Epithelial cell of prostate (primary cell): ENCODE measurements at regions not wholly inside any gene's neighbourhood (a gene's known extent, or its start where the extent isn't known, plus 50 kb on each side); places are given as distances from the start of the nearest gene placed in this dataset.

Experiments used
- DNase-seq: peaks from one replicate; pipeline ENCODE4 v3.0.0-alpha.2; 2011; ENCODE audit warnings: low read depth, low spot score
- H3K27ac ChIP-seq: fragments of 450-650 bp; 2 replicates; pipeline ENCODE4 v1.5.1; 2017; ENCODE audit warnings: mild to moderate bottlenecking

DNA sequence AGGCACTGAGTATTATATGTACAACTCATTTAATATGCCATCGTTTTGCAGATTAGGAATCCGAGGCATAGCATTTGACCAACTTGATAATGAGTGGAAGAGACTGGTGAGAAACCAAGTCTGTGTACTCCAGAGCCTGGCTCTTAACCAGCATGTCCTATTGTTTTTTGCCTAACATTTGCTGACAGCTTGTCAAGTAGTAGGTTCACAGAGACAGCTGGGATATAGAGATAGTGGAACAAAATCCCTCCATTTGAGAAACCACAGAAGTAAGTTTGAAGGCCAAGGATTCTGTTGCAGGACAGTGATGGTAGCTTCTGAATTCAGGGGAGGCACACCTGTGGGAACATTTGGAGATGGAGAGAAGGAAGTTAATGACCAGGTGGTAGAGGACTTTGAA lies 206.9 kb upstream of the PRPS1L1 start:
- DNase-seq, result no peak
- no peak overlapping the region for H3K27ac ChIP-seq

DNA sequence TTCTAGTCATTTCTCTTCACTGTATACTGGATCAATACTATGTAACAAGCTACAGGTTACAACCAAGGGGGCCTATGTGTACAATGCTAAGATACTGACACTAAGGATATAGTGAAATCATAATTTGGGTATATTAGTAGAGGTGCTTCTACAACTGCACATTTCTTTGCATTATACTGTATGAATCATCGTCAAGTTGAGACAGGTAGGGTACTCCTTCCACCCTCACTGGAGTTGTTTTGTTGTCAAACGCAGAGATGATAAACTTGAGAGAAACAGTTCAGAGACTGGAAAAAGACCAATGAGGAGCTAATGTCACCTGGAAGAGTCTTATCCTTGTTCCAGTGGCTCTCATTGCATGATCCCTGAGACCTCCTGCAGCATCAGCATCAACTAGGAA lies 208.2 kb upstream of the PRPS1L1 start:
- H3K27ac ChIP-seq, result no peak overlapping the region
- DNase-seq, result no peak

DNA sequence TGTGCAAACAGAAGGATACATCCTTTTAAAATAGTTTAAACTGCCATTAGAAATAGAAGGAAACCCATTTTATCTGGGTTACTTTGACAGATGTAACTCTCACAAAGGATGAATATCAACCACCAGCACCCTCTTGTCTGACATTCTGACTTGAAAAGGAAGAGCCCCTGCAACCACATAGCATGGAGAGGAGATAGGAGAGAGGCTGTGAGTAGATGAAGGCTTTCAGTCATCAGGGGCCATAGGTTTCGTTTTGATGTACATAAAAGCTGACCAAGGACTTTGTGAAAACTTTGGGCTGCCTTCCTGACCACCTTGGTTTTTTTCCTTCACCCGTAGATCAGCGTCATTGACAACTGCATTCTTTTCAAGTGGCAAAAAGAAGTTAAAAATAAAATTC lies 211.6 kb upstream of the PRPS1L1 start:
- no peak for DNase-seq
- H3K27ac ChIP-seq, result no peak overlapping the region

DNA sequence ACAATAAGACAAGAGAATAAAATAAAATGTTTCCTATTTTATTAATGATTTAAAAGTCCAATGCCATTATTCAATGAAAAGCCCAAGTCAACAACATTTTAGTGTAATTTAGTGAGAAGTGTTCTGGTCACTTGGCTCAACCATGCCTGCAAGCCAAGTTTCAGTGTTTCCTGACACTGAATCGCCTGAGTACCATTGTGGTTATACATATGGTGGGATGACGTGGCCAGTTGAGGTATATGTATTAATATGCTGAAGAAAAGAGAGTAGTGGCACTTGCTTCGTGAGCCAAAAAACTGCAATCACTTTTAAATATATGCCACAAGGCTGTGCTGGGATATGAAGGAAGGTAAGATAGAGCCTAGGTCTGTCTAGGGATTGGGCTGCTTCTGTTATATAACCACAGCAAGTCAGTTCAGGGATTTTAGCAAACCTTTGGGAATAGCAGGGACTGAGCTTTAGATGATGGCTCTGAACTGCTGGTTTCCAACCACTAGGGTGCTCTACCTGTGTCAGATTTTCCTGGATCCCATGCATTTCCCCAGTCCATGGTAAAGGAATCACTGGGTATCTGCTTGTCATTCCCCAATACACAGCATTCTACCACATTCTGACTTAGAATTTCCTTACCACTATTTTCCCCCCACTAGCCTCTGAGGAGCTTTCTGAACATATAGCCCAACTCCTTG lies 214.0 kb upstream of the PRPS1L1 start:
- no peak for DNase-seq

DNA sequence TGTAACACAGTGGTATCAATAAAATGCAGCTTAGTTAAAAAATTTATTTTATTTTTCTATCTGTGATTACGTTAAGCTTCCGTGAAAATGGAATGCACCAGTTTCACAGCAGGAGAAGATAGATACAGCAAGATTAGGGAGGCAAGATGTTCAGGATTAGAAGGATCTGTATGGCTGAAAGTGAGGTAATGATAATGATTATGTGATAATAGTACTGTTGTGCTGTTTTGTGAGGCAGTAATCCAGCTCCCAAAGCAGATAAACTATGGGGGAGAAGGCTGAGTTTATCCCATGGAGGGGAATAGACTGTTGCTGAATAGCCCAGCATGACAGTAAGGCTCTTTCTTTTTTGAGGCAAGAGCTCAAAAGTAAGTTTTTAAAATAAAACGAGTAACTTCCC lies 216.1 kb upstream of the PRPS1L1 start:
- H3K27ac ChIP-seq, result no peak overlapping the region
- no peak for DNase-seq

More for the DNA sequence above, 214.0 kb upstream of the PRPS1L1 start:
- no peak overlapping the region for H3K27ac ChIP-seq

DNA sequence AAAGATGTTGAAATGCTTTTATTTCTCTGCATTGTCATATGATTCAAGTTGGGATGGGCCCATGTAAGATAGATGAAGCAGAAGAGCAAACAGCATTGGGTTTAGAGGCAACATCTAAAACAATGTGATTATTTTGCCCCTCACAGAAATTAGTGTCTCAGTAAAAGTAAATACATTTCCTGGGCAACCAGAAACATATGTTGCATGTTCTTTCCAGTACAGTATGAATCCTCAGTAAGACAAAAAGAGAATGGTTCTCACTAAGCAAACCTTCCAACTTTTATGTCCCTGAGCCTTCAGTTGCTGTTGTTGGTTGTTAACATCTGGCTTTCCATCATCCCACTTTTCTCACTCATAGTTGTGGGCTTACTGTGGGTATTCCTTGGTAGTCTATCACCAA lies 222.5 kb upstream of the PRPS1L1 start:
- H3K27ac ChIP-seq, result no peak overlapping the region
- DNase-seq, result no peak

DNA sequence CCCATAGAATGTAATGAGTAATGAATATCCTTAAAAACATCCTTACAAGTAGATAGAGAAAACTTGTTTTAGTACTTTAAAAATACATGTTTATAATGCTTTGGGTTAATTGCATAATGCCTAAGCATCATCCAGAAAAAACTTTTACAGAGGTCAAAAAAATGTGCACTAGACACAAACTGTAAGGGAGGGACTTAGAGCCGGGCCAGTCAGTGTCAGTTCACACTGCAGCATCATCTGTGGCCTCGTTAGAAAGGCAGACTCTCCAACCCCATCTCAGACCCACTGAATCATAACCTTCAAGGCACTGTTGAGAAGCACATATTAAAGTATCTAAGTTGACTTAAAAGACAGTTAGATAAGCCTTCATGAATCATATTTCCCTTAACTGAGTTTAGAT lies 230.1 kb upstream of the PRPS1L1 start:
- H3K27ac ChIP-seq, result no peak overlapping the region
- no peak for DNase-seq

DNA sequence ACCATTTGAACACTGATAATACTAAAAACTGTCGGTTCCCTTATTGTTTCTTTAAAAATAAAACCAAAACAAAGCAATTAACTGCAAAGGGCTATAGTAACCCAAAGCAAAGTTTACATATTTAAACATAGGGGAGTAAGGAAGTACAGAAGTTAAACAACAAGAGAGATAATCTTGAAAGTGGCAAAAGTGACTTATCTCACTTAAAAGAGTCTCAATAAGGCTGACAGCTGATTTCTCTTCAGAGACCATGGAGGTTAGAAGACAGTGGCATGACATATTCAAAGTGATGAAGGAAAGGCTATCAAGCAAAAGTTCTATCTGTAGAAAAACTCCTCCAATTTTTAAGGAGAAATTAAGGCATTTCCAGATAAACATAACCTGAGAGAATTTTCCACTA lies 233.5 kb upstream of the HDAC9 start:
- no peak overlapping the region for H3K27ac ChIP-seq
- no peak for DNase-seq

DNA sequence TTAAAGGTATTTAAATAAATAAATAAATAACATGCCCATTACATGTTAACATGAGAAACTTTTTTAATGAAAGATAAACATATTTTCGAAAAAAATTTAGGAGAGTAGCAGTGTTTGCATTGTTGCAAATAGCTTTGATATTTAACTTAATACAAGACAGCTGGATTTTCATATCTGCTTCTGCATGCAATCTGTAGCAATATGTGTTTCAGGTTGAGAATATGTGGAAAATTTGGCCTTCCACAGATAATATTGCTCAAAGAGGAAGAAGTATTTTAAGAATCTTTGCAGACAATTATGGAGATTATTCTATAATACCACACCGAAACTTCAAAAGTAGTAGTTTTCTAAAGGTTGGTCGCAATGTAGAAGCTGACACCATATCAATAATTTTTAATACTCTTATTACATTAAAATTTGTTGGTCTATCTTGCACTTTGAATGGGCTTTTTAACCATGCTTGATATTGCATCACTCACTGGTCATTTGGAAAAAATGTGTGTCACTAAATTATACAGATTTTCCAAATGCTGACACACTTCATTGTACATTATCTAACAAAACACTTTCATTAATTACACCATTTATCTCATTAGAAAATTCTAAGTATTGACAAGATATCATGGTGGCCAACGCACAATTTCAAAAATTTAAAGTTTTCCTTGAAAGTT lies 229.8 kb upstream of the HDAC9 start:
- no peak for DNase-seq
- H3K27ac ChIP-seq, result no peak overlapping the region

DNA sequence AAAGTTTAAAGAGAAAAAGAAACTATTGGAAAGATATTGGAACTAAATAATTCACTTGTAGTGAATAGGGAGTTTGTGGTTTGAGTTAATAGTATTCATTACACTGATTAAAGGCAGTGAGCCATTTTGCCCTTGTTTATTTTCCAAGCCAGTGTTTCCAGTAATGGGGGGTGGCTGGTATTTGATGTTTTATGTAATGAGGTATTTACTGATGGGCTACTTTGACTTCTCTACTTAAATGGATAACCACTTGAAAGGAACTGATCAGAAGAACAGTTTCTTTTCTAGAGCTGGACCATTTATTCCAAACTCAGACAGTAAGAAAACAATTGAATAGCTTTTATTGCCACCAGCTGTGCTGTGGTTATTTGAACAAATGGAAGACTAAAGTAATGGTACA lies 227.0 kb upstream of the HDAC9 start:
- DNase-seq, result no peak
- H3K27ac ChIP-seq, result no peak overlapping the region

DNA sequence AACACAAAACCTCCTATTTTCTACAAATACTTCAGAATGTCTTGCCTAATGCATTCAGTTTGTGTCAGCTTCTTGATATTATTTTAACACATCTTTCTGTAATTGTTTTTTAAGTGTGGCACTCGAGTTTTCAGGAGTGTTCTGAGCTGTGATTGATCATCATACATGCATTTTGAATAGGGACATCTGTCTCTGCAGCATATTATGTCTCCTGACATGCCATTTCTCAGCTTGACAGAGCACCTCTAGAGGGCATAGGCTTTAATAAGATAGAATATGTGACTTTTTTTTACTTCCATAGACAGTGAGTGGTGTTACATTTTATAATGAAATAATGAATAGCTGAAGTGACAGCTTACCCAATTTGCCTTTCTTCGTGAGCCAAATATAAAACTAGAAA lies 219.2 kb upstream of the HDAC9 start:
- DNase-seq, result no peak
- H3K27ac ChIP-seq, result no peak overlapping the region

DNA sequence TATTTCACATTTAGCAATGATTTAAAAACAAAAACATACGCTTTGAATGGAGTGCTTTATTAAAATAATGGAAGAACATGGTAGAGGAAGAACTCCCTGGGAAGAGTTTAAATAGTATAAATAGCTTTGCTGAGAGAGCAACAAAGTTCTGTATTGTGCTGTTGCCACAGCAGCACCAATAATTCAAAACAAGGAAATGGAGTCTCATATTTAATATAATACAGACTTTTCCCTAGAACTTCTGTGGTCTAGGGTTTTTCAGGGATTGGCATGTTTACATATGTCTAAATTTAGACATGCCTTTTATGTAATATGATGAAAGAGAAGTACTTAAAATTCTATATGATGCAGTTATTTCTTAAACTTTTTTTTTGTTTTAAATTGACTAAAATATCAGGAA lies 217.2 kb upstream of the HDAC9 start:
- DNase-seq, result no peak
- no peak overlapping the region for H3K27ac ChIP-seq

DNA sequence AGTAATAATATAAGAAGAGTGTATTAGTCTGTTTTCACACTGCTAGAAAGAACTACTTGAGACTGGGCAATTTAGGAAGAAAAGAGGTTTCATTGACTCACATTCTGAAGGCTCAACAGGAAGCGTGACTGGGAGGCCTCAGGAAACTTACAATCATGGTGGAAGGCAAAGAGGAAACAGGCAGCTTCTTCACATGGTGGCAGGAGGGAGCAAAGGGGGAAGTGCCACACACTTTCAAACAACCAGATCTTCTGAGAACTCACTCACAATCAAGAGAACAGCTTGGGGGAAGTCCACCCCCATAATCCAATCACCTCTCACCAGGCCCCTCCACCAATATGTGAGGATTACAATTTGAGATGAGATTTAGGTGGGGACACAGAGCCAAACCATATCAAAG lies 212.5 kb upstream of the HDAC9 start:
- DNase-seq, result no peak
- no peak overlapping the region for H3K27ac ChIP-seq

DNA sequence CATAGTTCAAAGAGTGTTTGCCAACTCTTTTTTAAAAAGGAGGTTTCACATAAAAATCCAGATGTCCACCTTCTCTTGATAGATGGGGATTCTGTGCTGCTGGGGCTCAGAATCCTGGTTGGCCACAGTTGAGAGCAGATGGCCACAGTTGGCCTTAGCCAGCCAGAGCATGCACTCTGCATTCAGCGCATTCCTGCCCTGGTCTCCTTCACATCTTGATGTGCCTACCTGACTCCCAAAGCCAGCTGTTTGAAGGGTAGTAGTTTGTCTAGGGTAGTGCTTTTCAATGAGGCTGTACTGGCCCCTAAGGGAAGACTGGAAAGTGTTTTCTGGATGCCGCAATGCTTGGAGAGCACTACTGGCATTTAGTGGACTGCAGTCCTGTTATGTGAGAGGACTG lies 208.1 kb upstream of the HDAC9 start:
- DNase-seq, result no peak
- H3K27ac ChIP-seq, result no peak overlapping the region

DNA sequence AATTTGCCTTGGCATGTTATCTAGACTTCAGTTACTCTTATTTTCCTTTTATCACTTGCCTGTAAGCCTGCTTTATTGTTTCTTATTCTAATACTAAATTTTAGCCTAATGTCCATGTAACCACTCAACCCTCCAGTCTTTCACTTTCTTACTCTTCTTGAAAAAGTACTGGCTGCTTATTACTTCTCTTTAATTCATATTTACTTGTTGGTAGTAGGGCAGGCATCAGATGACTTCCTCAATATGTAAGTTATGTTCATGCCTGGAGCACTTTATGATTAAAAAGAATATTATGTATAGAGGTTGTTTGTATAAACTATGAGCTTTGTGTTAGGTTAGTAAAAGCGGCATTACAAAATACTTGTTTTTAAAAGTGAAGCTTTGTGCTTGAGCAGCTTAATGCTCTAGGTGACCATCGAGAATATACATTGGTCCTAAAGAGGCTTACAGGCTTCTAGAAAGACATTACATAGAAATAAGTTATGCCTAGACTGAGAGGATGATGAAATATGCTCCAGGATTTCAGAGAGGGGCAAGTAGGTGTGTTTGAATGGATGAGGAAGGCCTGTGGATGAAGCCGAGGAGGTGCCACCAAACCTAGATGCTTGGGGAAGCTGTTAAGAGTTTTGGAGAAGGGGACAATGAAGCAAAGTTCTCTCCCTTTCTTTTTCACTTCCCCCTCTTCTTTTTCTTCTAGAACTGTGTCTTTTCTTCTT lies 207.1 kb upstream of the HDAC9 start:
- no peak overlapping the region for H3K27ac ChIP-seq
- no peak for DNase-seq

DNA sequence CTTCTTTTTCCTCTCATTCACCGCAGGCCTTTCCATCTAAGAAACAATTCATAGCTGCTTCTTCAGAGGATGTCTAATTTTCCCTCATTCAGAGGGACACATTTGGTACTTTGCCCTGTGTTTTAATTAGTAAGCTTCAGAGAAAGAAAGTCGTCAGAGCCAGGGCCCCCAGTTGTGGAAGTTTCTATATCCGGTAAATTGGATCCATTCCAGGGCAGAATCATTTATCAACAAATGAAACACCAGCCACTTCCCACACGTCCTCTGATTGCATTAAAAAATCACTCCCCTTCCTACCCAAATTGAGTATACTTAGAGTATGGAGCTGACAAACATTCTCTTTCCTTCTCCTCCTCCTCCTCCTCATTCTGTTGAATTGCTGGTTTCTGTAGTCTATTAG lies 205.8 kb upstream of the HDAC9 start:
- no peak for DNase-seq
- H3K27ac ChIP-seq, result no peak overlapping the region

DNA sequence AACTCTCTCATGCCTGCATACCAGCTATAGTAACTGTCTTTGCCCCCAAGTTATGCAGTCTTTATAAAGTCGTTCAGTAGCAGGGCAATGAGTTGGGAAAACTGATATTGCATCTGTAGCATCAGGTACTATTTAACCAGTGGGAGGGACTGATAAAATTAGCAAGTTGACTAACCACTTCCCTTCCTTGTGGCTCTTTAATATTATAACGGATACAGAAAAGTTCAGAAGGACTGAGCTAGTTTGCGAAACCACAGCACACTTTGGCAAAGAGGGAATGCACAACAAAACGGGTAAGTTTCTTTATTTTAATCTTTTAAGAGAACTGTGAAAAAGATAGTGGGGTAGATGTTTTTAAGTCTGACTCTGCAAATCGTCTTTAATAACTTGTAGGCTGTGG lies 205.3 kb upstream of the HDAC9 start:
- no peak overlapping the region for H3K27ac ChIP-seq
- no peak for DNase-seq

DNA sequence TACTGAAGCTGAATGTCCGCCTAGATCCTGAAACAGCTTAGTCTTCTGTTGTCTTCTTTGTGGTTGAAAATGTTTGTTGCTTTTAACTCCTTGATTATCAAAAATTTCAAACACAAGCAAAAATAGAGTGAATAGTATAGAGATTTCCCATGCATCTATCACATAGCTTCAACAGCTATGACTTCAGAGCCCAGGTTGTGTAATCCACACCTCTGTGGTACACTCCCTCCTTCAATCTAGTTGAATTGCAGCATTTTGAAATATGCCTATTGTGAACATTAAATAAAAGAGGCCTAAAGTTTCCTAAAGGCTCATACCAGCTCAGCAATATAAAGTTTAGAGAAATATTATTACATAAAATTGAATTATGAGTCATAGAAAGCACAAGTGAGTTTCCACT lies 204.7 kb upstream of the HDAC9 start:
- no peak overlapping the region for H3K27ac ChIP-seq
- no peak for DNase-seq

DNA sequence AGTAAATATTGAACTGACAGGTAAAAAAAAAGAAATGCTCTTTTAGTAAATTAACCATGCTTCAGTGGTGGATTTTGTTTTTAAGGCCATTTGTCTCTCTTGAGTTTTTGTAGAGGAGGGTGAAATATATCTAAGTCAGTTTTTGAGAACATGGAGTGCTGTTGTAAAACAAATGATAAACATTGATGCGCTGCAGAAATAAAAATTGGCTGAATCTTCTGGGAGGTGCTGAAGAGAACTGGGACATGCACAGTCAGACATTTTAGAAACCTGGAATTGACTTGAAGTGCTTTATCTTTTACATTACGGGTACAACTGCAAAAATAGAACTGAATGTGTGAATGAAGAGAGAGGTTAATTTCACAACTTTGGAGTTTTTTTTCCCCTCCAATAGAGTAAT lies 203.0 kb upstream of the HDAC9 start:
- no peak overlapping the region for H3K27ac ChIP-seq

DNA sequence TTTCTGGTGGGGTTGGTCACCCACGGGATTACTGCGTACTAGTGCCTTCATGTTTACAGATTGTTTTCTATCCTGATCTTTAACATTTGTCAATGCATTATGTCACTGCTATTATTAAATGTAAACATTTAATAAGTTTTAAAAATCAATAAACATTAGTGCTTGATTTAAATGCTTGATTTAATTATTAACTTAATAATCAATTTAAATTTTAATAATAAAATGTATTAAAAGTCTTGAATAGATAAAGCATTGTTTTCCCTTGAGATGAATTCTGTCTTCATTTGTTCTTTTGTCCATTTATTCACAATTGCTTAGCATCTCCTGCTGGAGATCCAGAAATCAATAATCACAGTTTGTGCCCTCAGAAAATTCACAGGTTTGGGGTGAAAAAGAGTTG lies 201.8 kb upstream of the HDAC9 start:
- DNase-seq, result no peak
- no peak overlapping the region for H3K27ac ChIP-seq

More for the DNA sequence above, 203.0 kb upstream of the HDAC9 start:
- DNase-seq, result no peak

DNA sequence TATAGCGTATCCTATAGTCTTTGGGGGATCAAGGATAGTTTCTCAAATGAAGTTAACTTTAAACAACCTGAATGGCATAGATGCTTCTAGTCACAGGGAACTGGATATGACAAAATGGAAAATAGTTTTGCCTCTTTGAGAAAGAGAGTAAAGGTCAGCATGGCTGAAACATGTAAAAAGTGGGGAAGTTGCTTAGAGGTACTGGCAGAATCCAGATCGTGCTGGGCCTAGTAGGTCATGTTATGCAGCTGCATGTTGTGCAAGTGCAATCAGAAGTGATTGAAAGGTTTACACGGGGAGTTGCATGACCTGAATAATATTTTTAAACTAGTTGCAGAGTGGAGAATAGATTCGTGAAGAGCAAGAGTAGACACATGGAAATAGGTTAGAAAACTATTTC lies 201.1 kb upstream of the HDAC9 start:
- DNase-seq, result no peak
- no peak overlapping the region for H3K27ac ChIP-seq
